Vagina (tissue), 2 donors: ENCODE measurements at regions not wholly inside any gene's neighbourhood (a gene's known extent, or its start where the extent isn't known, plus 50 kb on each side); places are given as distances from the start of the nearest gene placed in this dataset.

ENCODE experiments used
- CTCF ChIP-seq, 3 experiments: fragments of 450-650 bp in 2 of 3; fragments of 200-600 bp in 1 of 3; sonication (generic) in 1 of 3; IDR thresholded peaks; one replicate each; pipeline ENCODE4 v1.5.1; 2017 to 2019; ENCODE audit warnings: antibody characterized with exemption in 3 of 3, mild to moderate bottlenecking in 2 of 3, moderate library complexity in 2 of 3
- POLR2A ChIP-seq, 2 donors: fragments of 450-650 bp; IDR thresholded peaks; one replicate each; pipeline ENCODE4 v1.6.1; 2017; ENCODE audit warnings: antibody characterized with exemption in 2 of 2, mild to moderate bottlenecking in 2 of 2, moderate library complexity in 2 of 2

DNA sequence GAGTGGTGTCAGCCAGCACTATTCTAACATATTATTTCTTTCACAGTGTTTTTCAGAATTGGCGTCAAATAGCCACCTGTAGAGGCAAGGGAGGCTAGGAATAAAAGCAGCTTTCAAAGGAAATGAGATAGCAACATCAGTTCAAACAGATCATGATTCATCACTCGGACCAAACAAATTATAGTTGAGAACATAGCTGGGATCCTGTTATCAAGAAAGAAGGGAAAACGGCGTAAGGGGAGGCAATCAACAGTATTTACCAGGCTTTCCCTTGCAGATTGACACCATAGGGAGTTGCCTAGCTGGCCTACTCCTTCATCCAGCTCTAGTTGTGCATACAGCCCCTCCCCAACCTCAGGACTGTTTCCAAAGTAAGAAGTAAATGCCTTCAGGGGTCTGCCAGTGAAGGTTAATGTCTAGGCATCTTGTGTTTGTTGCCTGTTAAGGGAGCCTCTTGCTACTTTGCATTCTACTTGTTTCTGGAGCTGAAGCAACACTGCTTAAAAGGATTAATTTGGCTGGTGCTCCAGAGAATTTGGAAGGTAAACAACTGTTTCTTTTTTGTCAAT lies 286.5 kb downstream of the NSUN3 start:
- TF ChIP-seq CTCF (IDR thresholded peaks at IDR 0.05) (no peak), POLR2A (IDR thresholded peaks at IDR 0.05) (no peak)
